SK-N-MC (cell line): ENCODE measurements at regions not wholly inside any gene's neighbourhood (a gene's known extent, or its start where the extent isn't known, plus 50 kb on each side); places are given as distances from the start of the nearest gene placed in this dataset.
"Not testable (repeated sequence)": the region's sequence is repeated elsewhere in the genome, so short reads cannot be mapped to it uniquely, and the experiment has no call there.

ENCODE experiments used
- EZH2 ChIP-seq: fragments of 200-600 bp; sonication (generic); IDR thresholded peaks from one replicate; pipeline ENCODE4 v1.6.1; 2017; ENCODE audit warnings: antibody characterized with exemption
- POLR2AphosphoS5 ChIP-seq: IDR thresholded peaks from 2 replicates; pipeline ENCODE4 v1.6.1; 2012; ENCODE audit warnings: mild to moderate bottlenecking, low read depth, low read length, borderline replicate concordance

GRCh38 chr4:151595629-151596028, 165.2 kb downstream of the GATB start:
- not testable (repeated sequence) for TF ChIP-seq EZH2, POLR2AphosphoS5
